A549 (cell line): ENCODE measurements at regions not wholly inside any gene's neighbourhood (a gene's known extent, or its start where the extent isn't known, plus 50 kb on each side); places are given as distances from the start of the nearest gene placed in this dataset.

Experiments used
- HOXB5 ChIP-seq: fragments of 250-450 bp; sonication (Bioruptor Pico); IDR thresholded peaks from 2 replicates; pipeline ENCODE4 v1.5.0; 2020; ENCODE audit warnings: mild to moderate bottlenecking, moderate library complexity
- ZSCAN20 ChIP-seq: fragments of 250-450 bp; sonication (Bioruptor Pico); IDR thresholded peaks from 2 replicates; pipeline ENCODE4 v1.8.0; 2022; ENCODE audit warnings: mild to moderate bottlenecking, moderate library complexity
- TF ChIP-seq, protein P1 (sequence below): fragments of >200 bp; sonication (Bioruptor Twin); formaldehyde crosslinking; IDR thresholded peaks from 3 replicates; pipeline ENCODE4 v1.5.1; 2016

DNA sequence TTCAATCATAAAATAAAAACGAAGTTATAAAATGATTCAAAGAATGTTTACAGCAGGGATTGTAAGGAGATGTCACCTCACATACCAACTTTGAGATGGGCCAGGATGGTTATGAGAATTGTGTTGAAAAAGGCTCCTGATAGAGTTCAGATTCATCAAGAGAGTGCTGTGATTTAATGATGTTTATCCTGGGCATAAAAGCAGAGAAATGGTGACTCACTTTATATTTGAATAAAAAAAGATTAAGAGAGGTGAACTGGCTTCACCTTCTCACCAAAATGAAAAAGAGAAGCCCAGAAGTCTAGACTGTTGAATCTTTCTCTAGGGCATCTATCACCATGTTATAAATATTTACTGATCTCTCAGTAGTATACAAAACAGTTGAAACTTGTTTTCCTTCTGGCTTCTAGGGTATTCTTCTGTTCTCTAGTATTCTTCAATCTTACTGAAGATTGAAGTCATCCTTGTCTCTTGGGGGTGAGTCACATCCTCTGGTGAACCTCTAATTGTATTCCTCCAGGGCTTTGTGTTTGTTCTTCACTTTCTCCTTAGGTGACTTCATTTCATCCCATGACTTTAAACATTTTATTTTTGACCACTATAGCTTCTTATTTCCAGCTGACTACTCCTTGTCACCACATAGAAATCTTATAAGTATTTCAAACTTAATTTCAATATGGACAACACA lies 1237.3 kb upstream of the C9orf72 start:
- TF ChIP-seq HOXB5 (CRISPR knock-in tag) (no peak), ZSCAN20 (CRISPR knock-in tag) (no peak)
- TF ChIP-seq, protein P1, sequence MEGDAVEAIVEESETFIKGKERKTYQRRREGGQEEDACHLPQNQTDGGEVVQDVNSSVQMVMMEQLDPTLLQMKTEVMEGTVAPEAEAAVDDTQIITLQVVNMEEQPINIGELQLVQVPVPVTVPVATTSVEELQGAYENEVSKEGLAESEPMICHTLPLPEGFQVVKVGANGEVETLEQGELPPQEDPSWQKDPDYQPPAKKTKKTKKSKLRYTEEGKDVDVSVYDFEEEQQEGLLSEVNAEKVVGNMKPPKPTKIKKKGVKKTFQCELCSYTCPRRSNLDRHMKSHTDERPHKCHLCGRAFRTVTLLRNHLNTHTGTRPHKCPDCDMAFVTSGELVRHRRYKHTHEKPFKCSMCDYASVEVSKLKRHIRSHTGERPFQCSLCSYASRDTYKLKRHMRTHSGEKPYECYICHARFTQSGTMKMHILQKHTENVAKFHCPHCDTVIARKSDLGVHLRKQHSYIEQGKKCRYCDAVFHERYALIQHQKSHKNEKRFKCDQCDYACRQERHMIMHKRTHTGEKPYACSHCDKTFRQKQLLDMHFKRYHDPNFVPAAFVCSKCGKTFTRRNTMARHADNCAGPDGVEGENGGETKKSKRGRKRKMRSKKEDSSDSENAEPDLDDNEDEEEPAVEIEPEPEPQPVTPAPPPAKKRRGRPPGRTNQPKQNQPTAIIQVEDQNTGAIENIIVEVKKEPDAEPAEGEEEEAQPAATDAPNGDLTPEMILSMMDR = no peak
